Body of pancreas (tissue), 4 donors: ENCODE measurements at regions not wholly inside any gene's neighbourhood (a gene's known extent, or its start where the extent isn't known, plus 50 kb on each side); places are given as distances from the start of the nearest gene placed in this dataset.

Experiments used
- POLR2A ChIP-seq, 3 donors: fragments of 450-650 bp; IDR thresholded peaks; one replicate each; pipeline ENCODE4 v1.6.1; 2016; ENCODE audit warnings: antibody characterized with exemption in 3 of 3, mild to moderate bottlenecking in 2 of 3
- TF ChIP-seq, protein P1 (sequence below), 7 experiments: fragments of 450-650 bp in 4 of 7; fragments of 200-600 bp in 3 of 7; sonication (generic) in 3 of 7; IDR thresholded peaks; one replicate each; pipeline ENCODE4 v1.5.1; 2016 to 2019; ENCODE audit warnings: antibody characterized with exemption in 7 of 7

DNA sequence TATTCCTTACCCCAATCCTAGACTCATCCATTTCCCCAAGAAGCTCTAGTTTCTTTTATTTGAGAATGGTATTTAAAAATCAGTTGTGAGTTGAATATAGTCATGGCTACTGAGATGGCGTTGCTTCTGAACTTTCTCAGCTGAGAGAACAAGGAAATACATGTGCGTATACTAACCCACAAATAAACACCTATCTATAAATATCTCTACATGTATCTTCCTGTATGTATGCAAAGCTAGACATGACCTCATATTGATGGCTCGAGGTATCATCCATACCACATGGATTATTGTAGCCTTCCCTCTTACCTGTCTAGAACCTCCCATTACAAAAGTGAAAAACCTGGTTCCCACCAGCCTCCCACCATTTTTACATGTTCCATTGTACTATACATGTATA is 141.0 kb downstream of the UFM1 start:
- no peak for TF ChIP-seq POLR2A (IDR thresholded peaks at IDR 0.05)
- TF ChIP-seq, protein P1, sequence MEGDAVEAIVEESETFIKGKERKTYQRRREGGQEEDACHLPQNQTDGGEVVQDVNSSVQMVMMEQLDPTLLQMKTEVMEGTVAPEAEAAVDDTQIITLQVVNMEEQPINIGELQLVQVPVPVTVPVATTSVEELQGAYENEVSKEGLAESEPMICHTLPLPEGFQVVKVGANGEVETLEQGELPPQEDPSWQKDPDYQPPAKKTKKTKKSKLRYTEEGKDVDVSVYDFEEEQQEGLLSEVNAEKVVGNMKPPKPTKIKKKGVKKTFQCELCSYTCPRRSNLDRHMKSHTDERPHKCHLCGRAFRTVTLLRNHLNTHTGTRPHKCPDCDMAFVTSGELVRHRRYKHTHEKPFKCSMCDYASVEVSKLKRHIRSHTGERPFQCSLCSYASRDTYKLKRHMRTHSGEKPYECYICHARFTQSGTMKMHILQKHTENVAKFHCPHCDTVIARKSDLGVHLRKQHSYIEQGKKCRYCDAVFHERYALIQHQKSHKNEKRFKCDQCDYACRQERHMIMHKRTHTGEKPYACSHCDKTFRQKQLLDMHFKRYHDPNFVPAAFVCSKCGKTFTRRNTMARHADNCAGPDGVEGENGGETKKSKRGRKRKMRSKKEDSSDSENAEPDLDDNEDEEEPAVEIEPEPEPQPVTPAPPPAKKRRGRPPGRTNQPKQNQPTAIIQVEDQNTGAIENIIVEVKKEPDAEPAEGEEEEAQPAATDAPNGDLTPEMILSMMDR (IDR thresholded peaks at IDR 0.05), result no peak
